ENCODE measurements at regions not wholly inside any gene's neighbourhood (a gene's known extent, or its start where the extent isn't known, plus 50 kb on each side); places are given as distances from the start of the nearest gene placed in this dataset.

DNA sequence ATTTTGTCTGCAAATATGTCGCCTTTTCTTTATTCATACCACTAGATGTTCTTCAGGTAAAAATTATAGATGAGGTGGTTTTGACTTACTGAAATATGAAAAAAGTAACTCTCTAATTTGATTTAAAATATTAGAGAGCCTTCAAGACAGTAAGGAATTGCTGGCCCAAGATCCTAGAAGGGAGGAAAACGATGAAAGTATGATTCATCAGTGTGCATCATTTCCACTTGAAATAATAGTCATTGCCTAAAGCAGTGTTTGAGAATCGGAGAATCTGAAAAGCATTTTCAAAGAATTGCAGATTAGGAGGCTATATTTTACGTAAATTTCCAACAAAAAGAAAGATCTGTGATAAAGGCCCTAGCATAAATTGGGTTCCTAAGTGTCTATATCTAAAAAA, 1707.9 kb upstream of the PRR20A start (continued):
- TF ChIP-seq, protein P1, sequence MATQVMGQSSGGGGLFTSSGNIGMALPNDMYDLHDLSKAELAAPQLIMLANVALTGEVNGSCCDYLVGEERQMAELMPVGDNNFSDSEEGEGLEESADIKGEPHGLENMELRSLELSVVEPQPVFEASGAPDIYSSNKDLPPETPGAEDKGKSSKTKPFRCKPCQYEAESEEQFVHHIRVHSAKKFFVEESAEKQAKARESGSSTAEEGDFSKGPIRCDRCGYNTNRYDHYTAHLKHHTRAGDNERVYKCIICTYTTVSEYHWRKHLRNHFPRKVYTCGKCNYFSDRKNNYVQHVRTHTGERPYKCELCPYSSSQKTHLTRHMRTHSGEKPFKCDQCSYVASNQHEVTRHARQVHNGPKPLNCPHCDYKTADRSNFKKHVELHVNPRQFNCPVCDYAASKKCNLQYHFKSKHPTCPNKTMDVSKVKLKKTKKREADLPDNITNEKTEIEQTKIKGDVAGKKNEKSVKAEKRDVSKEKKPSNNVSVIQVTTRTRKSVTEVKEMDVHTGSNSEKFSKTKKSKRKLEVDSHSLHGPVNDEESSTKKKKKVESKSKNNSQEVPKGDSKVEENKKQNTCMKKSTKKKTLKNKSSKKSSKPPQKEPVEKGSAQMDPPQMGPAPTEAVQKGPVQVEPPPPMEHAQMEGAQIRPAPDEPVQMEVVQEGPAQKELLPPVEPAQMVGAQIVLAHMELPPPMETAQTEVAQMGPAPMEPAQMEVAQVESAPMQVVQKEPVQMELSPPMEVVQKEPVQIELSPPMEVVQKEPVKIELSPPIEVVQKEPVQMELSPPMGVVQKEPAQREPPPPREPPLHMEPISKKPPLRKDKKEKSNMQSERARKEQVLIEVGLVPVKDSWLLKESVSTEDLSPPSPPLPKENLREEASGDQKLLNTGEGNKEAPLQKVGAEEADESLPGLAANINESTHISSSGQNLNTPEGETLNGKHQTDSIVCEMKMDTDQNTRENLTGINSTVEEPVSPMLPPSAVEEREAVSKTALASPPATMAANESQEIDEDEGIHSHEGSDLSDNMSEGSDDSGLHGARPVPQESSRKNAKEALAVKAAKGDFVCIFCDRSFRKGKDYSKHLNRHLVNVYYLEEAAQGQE (IDR thresholded peaks at IDR 0.05): no peak

DNA sequence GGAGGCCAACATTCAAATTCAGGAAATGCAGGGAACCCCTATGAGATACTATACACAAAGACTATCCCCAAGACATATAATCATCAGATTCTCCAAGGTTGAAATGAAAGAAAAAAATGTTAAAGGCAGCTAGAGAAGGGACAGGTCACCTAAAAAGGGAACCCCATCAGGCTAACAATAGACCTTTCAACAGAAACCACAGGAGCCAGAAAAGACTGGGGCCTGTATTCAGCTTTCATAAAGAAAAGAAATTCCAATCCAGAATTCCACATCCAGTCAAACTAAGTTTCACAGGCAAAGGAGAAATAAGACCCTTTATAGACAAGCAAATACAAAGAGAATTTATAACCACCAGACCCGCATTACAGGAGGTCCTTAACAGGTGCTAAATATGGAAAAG, 1703.6 kb upstream of the PRR20A start:
- no peak for TF ChIP-seq HNF4A (conservative IDR thresholded peaks at IDR 0.05)
- H3K9ac ChIP-seq (ENCODE audit: low read depth in 1 of 2, low read length in 2 of 2): no peak overlapping the region
- no peaks in the 10 kb centered on the region for H3K4me1 ChIP-seq (ENCODE audit: control insufficient read depth in 4 of 4, insufficient read depth in 4 of 4, low read length in 3 of 4)
- WGBS: 2% methylated on average over 1 of the region's 1 CpG
- no peaks in the 10 kb centered on the region for H3K36me3 ChIP-seq (ENCODE audit: control insufficient read depth in 4 of 4, insufficient read depth in 3 of 4, low read depth in 1 of 4, low read length in 3 of 4)
- no peak for DNase-seq (ENCODE audit: low spot score)
- no peak overlapping the region for H3K4me3 ChIP-seq (ENCODE audit: low read depth in 1 of 3, low read length in 3 of 3)
- H3K27ac ChIP-seq (ENCODE audit: low read depth in 1 of 2, low read length in 2 of 2): no peak overlapping the region
- no peaks in the 10 kb centered on the region for H3K27me3 ChIP-seq (ENCODE audit: control insufficient read depth in 4 of 4, insufficient read depth in 4 of 4, low read length in 3 of 4)
- H3K9me3 ChIP-seq (ENCODE audit: control insufficient read depth in 4 of 4, low read length in 3 of 4): peaks cover 0 to 2% (median 0%) of the 10 kb centered on the region in 4 donors

DNA sequence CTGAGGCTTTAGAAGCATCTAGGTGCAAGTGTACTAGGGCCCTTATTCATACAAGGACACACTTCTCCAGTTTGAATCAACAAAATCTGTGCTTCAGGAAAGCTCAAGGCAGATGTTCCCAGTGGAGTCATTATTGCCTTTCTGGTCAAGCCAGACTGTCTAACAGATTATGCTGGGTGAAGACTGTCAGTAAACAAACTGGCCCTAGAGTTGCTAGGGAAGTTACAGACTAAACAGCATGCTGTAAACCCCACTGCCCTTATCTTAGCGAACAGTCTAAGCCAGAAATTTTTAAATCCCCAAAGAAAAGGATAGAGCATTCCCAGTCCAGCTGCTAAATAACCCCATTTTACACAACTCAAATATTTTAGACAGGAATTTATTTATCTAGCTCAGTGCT, 1701.3 kb upstream of the PRR20A start:
- 35% methylated on average over 1 of the region's 1 CpG for whole genome bisulfite sequencing
- Histone ChIP-seq H3K9me3 (ENCODE audit: control insufficient read depth in 4 of 4, low read length in 3 of 4) (peaks cover 0 to 2% (median 0%) of the 10 kb centered on the region in 4 donors), H3K36me3 (ENCODE audit: control insufficient read depth in 4 of 4, insufficient read depth in 3 of 4, low read depth in 1 of 4, low read length in 3 of 4) (no peaks in the 10 kb centered on the region), H3K27me3 (ENCODE audit: control insufficient read depth in 4 of 4, insufficient read depth in 4 of 4, low read length in 3 of 4) (no peaks in the 10 kb centered on the region), H3K27ac (ENCODE audit: low read depth in 1 of 2, low read length in 2 of 2) (no peak overlapping the region), H3K4me3 (ENCODE audit: low read depth in 1 of 3, low read length in 3 of 3) (no peak overlapping the region), H3K4me1 (ENCODE audit: control insufficient read depth in 4 of 4, insufficient read depth in 4 of 4, low read length in 3 of 4) (no peaks in the 10 kb centered on the region), H3K9ac (ENCODE audit: low read depth in 1 of 2, low read length in 2 of 2) (no peak overlapping the region)
- no peak for DNase-seq (ENCODE audit: low spot score)
- TF ChIP-seq, protein P2, sequence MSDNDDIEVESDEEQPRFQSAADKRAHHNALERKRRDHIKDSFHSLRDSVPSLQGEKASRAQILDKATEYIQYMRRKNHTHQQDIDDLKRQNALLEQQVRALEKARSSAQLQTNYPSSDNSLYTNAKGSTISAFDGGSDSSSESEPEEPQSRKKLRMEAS (IDR thresholded peaks at IDR 0.05): no peak
- TF ChIP-seq, protein P3, sequence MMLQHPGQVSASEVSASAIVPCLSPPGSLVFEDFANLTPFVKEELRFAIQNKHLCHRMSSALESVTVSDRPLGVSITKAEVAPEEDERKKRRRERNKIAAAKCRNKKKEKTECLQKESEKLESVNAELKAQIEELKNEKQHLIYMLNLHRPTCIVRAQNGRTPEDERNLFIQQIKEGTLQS (IDR thresholded peaks at IDR 0.05): no peak
- TF ChIP-seq JUND (IDR thresholded peaks at IDR 0.05) (no peak), EGR1 (IDR thresholded peaks at IDR 0.05; ENCODE audit: low read depth in 2 of 2) (no peak), GABPA (IDR thresholded peaks at IDR 0.05 in 1 of 2, conservative IDR thresholded peaks at IDR 0.05 in 1 of 2) (no peak), RXRA (IDR thresholded peaks at IDR 0.05) (no peak), HNF4A (conservative IDR thresholded peaks at IDR 0.05) (no peak), TAF1 (conservative IDR thresholded peaks at IDR 0.05) (no peak), FOXA1 (IDR thresholded peaks at IDR 0.05) (no peak), YY1 (IDR thresholded peaks at IDR 0.05) (no peak), RAD21 (IDR thresholded peaks at IDR 0.05) (no peak), HNF4G (IDR thresholded peaks at IDR 0.05) (no peak), FOXA2 (IDR thresholded peaks at IDR 0.05) (no peak), NR2F2 (IDR thresholded peaks at IDR 0.05) (no peak)
- TF ChIP-seq, protein P1 (IDR thresholded peaks at IDR 0.05): no peak
- TF ChIP-seq, protein P4, sequence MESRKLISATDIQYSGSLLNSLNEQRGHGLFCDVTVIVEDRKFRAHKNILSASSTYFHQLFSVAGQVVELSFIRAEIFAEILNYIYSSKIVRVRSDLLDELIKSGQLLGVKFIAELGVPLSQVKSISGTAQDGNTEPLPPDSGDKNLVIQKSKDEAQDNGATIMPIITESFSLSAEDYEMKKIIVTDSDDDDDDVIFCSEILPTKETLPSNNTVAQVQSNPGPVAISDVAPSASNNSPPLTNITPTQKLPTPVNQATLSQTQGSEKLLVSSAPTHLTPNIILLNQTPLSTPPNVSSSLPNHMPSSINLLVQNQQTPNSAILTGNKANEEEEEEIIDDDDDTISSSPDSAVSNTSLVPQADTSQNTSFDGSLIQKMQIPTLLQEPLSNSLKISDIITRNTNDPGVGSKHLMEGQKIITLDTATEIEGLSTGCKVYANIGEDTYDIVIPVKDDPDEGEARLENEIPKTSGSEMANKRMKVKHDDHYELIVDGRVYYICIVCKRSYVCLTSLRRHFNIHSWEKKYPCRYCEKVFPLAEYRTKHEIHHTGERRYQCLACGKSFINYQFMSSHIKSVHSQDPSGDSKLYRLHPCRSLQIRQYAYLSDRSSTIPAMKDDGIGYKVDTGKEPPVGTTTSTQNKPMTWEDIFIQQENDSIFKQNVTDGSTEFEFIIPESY (IDR thresholded peaks at IDR 0.05): no peak
- TF ChIP-seq, protein P5, sequence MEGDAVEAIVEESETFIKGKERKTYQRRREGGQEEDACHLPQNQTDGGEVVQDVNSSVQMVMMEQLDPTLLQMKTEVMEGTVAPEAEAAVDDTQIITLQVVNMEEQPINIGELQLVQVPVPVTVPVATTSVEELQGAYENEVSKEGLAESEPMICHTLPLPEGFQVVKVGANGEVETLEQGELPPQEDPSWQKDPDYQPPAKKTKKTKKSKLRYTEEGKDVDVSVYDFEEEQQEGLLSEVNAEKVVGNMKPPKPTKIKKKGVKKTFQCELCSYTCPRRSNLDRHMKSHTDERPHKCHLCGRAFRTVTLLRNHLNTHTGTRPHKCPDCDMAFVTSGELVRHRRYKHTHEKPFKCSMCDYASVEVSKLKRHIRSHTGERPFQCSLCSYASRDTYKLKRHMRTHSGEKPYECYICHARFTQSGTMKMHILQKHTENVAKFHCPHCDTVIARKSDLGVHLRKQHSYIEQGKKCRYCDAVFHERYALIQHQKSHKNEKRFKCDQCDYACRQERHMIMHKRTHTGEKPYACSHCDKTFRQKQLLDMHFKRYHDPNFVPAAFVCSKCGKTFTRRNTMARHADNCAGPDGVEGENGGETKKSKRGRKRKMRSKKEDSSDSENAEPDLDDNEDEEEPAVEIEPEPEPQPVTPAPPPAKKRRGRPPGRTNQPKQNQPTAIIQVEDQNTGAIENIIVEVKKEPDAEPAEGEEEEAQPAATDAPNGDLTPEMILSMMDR (IDR thresholded peaks at IDR 0.05; ENCODE audit: low read depth, low read length, missing input control): no peak
